Hepatocyte (in vitro differentiated cells): ENCODE measurements at regions not wholly inside any gene's neighbourhood (a gene's known extent, or its start where the extent isn't known, plus 50 kb on each side); places are given as distances from the start of the nearest gene placed in this dataset.

ENCODE experiments used
- EZH2 ChIP-seq: fragments of 200-600 bp; sonication (generic); IDR thresholded peaks from 2 replicates; pipeline ENCODE4 v1.6.1; 2016; ENCODE audit warnings: antibody characterized with exemption, mild to moderate bottlenecking, borderline replicate concordance
- TF ChIP-seq, protein P1 (sequence below): fragments of 200-600 bp; sonication (generic); IDR thresholded peaks from 2 replicates; pipeline ENCODE4 v1.5.1; 2016; ENCODE audit warnings: antibody characterized with exemption, mild to moderate bottlenecking; ENCODE audit not compliant: poor library complexity

DNA sequence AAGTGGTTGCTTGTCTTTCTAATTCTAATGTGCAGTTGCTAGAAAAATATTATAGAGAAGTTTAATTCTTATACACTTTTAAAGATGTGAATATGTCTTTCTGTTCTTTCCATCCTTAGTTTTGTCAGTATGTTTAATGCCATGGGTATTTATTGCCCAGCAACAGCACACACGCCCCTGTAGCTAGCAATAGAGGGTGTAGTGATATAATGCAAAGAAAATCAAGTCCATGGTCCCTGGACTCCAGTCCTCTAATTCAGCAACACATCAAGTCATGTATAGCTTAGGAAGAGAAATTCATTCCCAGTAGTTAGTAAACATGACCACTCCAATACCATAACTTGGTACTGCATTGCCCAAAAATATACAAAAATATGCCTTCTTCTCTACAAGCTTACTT is 292.4 kb upstream of the NR2F2 start:
- TF ChIP-seq, protein P1, sequence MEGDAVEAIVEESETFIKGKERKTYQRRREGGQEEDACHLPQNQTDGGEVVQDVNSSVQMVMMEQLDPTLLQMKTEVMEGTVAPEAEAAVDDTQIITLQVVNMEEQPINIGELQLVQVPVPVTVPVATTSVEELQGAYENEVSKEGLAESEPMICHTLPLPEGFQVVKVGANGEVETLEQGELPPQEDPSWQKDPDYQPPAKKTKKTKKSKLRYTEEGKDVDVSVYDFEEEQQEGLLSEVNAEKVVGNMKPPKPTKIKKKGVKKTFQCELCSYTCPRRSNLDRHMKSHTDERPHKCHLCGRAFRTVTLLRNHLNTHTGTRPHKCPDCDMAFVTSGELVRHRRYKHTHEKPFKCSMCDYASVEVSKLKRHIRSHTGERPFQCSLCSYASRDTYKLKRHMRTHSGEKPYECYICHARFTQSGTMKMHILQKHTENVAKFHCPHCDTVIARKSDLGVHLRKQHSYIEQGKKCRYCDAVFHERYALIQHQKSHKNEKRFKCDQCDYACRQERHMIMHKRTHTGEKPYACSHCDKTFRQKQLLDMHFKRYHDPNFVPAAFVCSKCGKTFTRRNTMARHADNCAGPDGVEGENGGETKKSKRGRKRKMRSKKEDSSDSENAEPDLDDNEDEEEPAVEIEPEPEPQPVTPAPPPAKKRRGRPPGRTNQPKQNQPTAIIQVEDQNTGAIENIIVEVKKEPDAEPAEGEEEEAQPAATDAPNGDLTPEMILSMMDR, result no peak
- TF ChIP-seq EZH2, result no peak
